H9 (cell line): ENCODE measurements at regions not wholly inside any gene's neighbourhood (a gene's known extent, or its start where the extent isn't known, plus 50 kb on each side); places are given as distances from the start of the nearest gene placed in this dataset.

Experiments used
- DNase-seq: peaks from one replicate; pipeline ENCODE4 v3.0.0-alpha.2; 2017
- H2AFZ ChIP-seq: one replicate; pipeline ENCODE4 v1.6.1; 2013; ENCODE audit warnings: mild to moderate bottlenecking, low read length, control low read depth, moderate library complexity
- H2AK5ac ChIP-seq: 2 replicates; pipeline ENCODE4 v1.6.1; 2013; ENCODE audit warnings: low read length, control low read depth, mixed read lengths; ENCODE audit not compliant: insufficient read length
- H2BK120ac ChIP-seq: one replicate; pipeline ENCODE4 v1.6.1; 2013; ENCODE audit warnings: low read depth, mild to moderate bottlenecking, low read length, control low read depth, inconsistent platforms; ENCODE audit not compliant: poor library complexity, severe bottlenecking
- H2BK12ac ChIP-seq: 2 replicates; pipeline ENCODE4 v1.6.1; 2013; ENCODE audit warnings: low read length, control low read depth, mixed read lengths, low read depth; ENCODE audit not compliant: insufficient read length
- H2BK15ac ChIP-seq: 2 replicates; pipeline ENCODE4 v1.6.1; 2013; ENCODE audit warnings: low read depth, low read length, control low read depth
- H2BK20ac ChIP-seq: one replicate; pipeline ENCODE4 v1.6.1; 2013; ENCODE audit warnings: low read depth, mild to moderate bottlenecking, low read length, control low read depth, inconsistent platforms; ENCODE audit not compliant: poor library complexity, severe bottlenecking
- H2BK5ac ChIP-seq: 2 replicates; pipeline ENCODE4 v1.6.1; 2013; ENCODE audit warnings: low read length, control low read depth, mixed read lengths; ENCODE audit not compliant: insufficient read length
- H3K14ac ChIP-seq: 2 replicates; pipeline ENCODE4 v1.6.1; 2013; ENCODE audit warnings: low read length, control low read depth; ENCODE audit not compliant: insufficient read depth
- H3K18ac ChIP-seq: 2 replicates; pipeline ENCODE4 v1.6.1; 2013; ENCODE audit warnings: low read depth, mild to moderate bottlenecking, mixed read lengths, low read length, control low read depth; ENCODE audit not compliant: insufficient read length
- H3K23ac ChIP-seq: 2 replicates; pipeline ENCODE4 v1.6.1; 2013; ENCODE audit warnings: low read length, control low read depth, mixed read lengths, low read depth; ENCODE audit not compliant: insufficient read length
- H3K23me2 ChIP-seq: 2 replicates; pipeline ENCODE4 v1.6.1; 2013; ENCODE audit warnings: low read depth, mild to moderate bottlenecking, mixed read lengths, low read length, control low read depth; ENCODE audit not compliant: insufficient read length, poor library complexity, severe bottlenecking
- H3K27ac ChIP-seq: 2 replicates; pipeline ENCODE4 v1.5.1; 2013; ENCODE audit warnings: low read length, control low read depth, mixed read lengths, low read depth; ENCODE audit not compliant: insufficient read length
- H3K27me3 ChIP-seq: 2 replicates; pipeline ENCODE4 v1.6.1; 2013; ENCODE audit warnings: low read length, control low read depth, inconsistent platforms; ENCODE audit not compliant: insufficient read depth
- H3K4ac ChIP-seq: 2 replicates; pipeline ENCODE4 v1.6.1; 2013; ENCODE audit warnings: low read depth, mild to moderate bottlenecking, control low read depth, inconsistent platforms, low read length, moderate library complexity
- H3K4me1 ChIP-seq: 2 replicates; pipeline ENCODE4 v1.6.1; 2013; ENCODE audit warnings: low read length, control low read depth, inconsistent platforms; ENCODE audit not compliant: insufficient read depth
- H3K4me2 ChIP-seq: 2 replicates; pipeline ENCODE4 v1.6.1; 2013; ENCODE audit warnings: low read length, control low read depth, mixed read lengths; ENCODE audit not compliant: insufficient read length, insufficient read depth
- H3K56ac ChIP-seq: 2 replicates; pipeline ENCODE4 v1.6.1; 2013; ENCODE audit warnings: low read depth, mild to moderate bottlenecking, mixed read lengths, low read length, control low read depth; ENCODE audit not compliant: insufficient read length
- H3K79me1 ChIP-seq: 2 replicates; pipeline ENCODE4 v1.6.1; 2013; ENCODE audit warnings: low read depth, mild to moderate bottlenecking, moderate library complexity, low read length, control low read depth, inconsistent platforms; ENCODE audit not compliant: insufficient read depth, poor library complexity, severe bottlenecking
- H3K79me2 ChIP-seq: 2 replicates; pipeline ENCODE4 v1.6.1; 2013; ENCODE audit warnings: low read length, control low read depth, inconsistent platforms; ENCODE audit not compliant: insufficient read depth
- H3K9ac ChIP-seq: 2 replicates; pipeline ENCODE4 v1.6.1; 2013; ENCODE audit warnings: low read length, control low read depth, mixed read lengths; ENCODE audit not compliant: insufficient read length; ENCODE audit errors: extremely low read depth
- H3K9me3 ChIP-seq: one replicate; pipeline ENCODE4 v1.6.1; 2013; ENCODE audit warnings: low read depth, low read length, inconsistent platforms; ENCODE audit not compliant: control insufficient read depth
- H3T11ph ChIP-seq: one replicate; pipeline ENCODE4 v1.6.1; 2013; ENCODE audit warnings: mild to moderate bottlenecking, low read length, control low read depth, inconsistent platforms
- H4K20me1 ChIP-seq: one replicate; pipeline ENCODE4 v1.6.1; 2013; ENCODE audit not compliant: control insufficient read depth, insufficient read length, insufficient read depth
- H4K5ac ChIP-seq: 2 replicates; pipeline ENCODE4 v1.6.1; 2013; ENCODE audit warnings: low read depth, mild to moderate bottlenecking, mixed read lengths, low read length, control low read depth; ENCODE audit not compliant: insufficient read length
- H4K8ac ChIP-seq: replicated peaks from 2 replicates; pipeline ENCODE4 v1.6.1; 2013; ENCODE audit warnings: low read length, control low read depth, mixed read lengths, low read depth; ENCODE audit not compliant: insufficient read length
- H4K91ac ChIP-seq: 2 replicates; pipeline ENCODE4 v1.6.1; 2013; ENCODE audit warnings: low read depth, mild to moderate bottlenecking, moderate library complexity, mixed read lengths, low read length, control low read depth; ENCODE audit not compliant: insufficient read length
- H3K27ac Mint-ChIP-seq, 3 experiments: 2 replicates in 2 of 3; 3 replicates in 1 of 3; pipeline ENCODE4 v1.8.0; 2020 to 2021; ENCODE audit warnings: mixed read lengths in 3 of 3, mild to moderate bottlenecking in 1 of 3, moderate library complexity in 1 of 3
- H3K27me3 Mint-ChIP-seq: 2 replicates; pipeline ENCODE4 v1.8.0; 2021; ENCODE audit warnings: low read depth, mild to moderate bottlenecking, moderate library complexity, mixed read lengths
- H3K36me3 Mint-ChIP-seq, 3 experiments: 2 replicates in 2 of 3; 3 replicates in 1 of 3; pipeline ENCODE4 v1.8.0; 2020 to 2021; ENCODE audit warnings: low read depth in 3 of 3, mixed read lengths in 3 of 3; ENCODE audit not compliant: insufficient read depth in 1 of 3
- H3K4me1 Mint-ChIP-seq, 2 experiments: 2 replicates each; pipeline ENCODE4 v1.8.0; 2020; ENCODE audit warnings: mixed read lengths in 2 of 2
- H3K4me3 Mint-ChIP-seq, 2 experiments: 2 replicates in 1 of 2; 3 replicates in 1 of 2; pipeline ENCODE4 v1.8.0; 2020 to 2021; ENCODE audit warnings: mild to moderate bottlenecking in 2 of 2, mixed read lengths in 2 of 2, moderate library complexity in 1 of 2
- H3K9me3 Mint-ChIP-seq, 2 experiments: 2 replicates in 1 of 2; 3 replicates in 1 of 2; pipeline ENCODE4 v1.8.0; 2020; ENCODE audit warnings: mild to moderate bottlenecking in 2 of 2, mixed read lengths in 2 of 2, moderate library complexity in 1 of 2
- CTCF ChIP-seq: fragments of 200-600 bp; sonication (generic); conservative IDR thresholded peaks from 3 replicates; pipeline ENCODE4 v1.8.0; 2021; ENCODE audit warnings: antibody characterized with exemption, mild to moderate bottlenecking
- WGBS: extraction: QIAGEN DNeasy Blood & Tissue Kit; methylation state at CpG from one replicate; pipeline ENCODE4 v1.1.7; 2013; ENCODE audit warnings: missing lambda C conversion rate, low lambda C conversion rate, mixed read lengths; ENCODE audit not compliant: insufficient read length; ENCODE audit errors: extremely low coverage; 5-methylcytosine and 5-hydroxymethylcytosine counted together

DNA sequence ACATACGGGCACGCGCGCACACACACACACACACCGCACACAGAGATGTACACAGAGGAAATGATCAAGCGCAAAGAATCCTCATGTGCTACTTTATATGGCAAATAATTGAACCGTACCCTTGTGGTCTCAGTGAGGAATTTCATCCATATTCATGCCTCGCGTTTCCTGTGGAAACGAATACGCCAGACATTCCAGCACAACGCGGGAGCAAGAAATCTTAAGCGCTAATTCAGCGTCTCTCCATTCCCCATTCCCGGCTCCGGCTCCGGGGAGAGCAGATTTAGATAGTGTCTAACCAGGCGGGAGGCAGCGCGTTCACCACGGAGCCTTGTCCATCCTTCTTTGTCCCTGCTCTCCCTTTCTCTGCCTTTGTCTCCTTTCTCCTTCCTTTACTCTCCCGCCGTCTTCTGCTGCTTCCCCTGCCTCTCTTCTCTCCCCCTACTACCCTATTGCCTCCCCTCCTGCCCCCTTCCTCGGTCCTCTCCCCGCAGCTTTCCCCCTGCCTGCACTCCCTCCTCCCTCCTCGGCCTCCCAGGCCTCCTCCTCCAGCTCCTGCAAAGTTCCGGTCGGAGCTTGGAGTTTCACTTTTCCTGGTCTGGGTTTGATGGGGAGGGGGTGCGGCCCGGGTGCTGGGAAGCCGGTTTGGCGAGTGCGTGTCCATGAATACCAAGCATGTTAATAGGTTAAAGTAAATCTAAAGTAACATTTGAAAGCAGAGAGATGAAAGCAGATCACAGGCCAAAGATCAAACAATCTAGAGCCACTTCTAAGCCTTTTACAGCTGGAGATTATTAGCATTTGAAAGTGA, 579.3 kb downstream of the BUD13 start:
- no peaks in the 10 kb centered on the region for H3K27me3 ChIP-seq
- H3K9me3 ChIP-seq, result no peaks in the 10 kb centered on the region
- H3K4me1 Mint-ChIP-seq, result peaks cover 33 to 47% of the 10 kb centered on the region in 2 experiments
- no peak overlapping the region for H2BK12ac ChIP-seq
- H3K9me3 Mint-ChIP-seq, result no peaks in the 10 kb centered on the region
- no peak overlapping the region for H2BK15ac ChIP-seq
- H3K27me3 Mint-ChIP-seq, result peaks cover 50% of the 10 kb centered on the region
- peak overlapping the region; percentile 66 to 82 for H3K4me3 Mint-ChIP-seq
- peaks cover 12% of the 10 kb centered on the region for H3K23me2 ChIP-seq
- H2AFZ ChIP-seq, result no peak overlapping the region
- no peaks in the 10 kb centered on the region for H3K79me2 ChIP-seq
- H3K4me1 ChIP-seq, result peaks cover 13% of the 10 kb centered on the region; the same call in 1 of the 2 replicates
- no peak overlapping the region for H4K8ac ChIP-seq
- no peak overlapping the region for H4K5ac ChIP-seq
- H3K23ac ChIP-seq, result no peak overlapping the region
- no peak overlapping the region for H3T11ph ChIP-seq
- H3K4me2 ChIP-seq, result peak overlapping the region; percentile 82
- H3K27ac ChIP-seq, result no peak overlapping the region
- peak overlapping the region; percentile 75 for H3K18ac ChIP-seq
- TF ChIP-seq CTCF, result peak; percentile 32; the same call in 1 of the 3 replicates
- H4K91ac ChIP-seq, result no peak overlapping the region
- H3K56ac ChIP-seq, result no peak overlapping the region
- H2BK120ac ChIP-seq, result no peak overlapping the region
- DNase-seq, result peak; percentile 82
- H2BK5ac ChIP-seq, result no peak overlapping the region
- H2BK20ac ChIP-seq, result no peak overlapping the region
- H2AK5ac ChIP-seq, result no peak overlapping the region
- H3K9ac ChIP-seq, result peak overlapping the region; percentile 39
- H3K14ac ChIP-seq, result peak overlapping the region; percentile 80
- H3K79me1 ChIP-seq, result no peaks in the 10 kb centered on the region
- peak overlapping the region in 1 of 3 experiments; percentile 12; a peak in 1 of 7 replicates for H3K27ac Mint-ChIP-seq
- WGBS, result no CpG with 5 or more reads among the region's 34 CpGs
- H3K4ac ChIP-seq, result no peak overlapping the region
- H4K20me1 ChIP-seq, result no peaks in the 10 kb centered on the region
- H3K36me3 Mint-ChIP-seq, result no peaks in the 10 kb centered on the region
